ENCODE measurements at regions not wholly inside any gene's neighbourhood (a gene's known extent, or its start where the extent isn't known, plus 50 kb on each side); places are given as distances from the start of the nearest gene placed in this dataset.

GRCh38 chr4:177907736-177908424, 465.6 kb upstream of the AGA start:
- TF ChIP-seq CTCF (IDR thresholded peaks at IDR 0.05; ENCODE audit: low read depth, low read length) = no peak
- H3K36me3 ChIP-seq = no peaks in the 10 kb centered on the region
- peaks cover 46% of the 10 kb centered on the region for H3K27me3 ChIP-seq (ENCODE audit: insufficient read depth, low read depth, severe bottlenecking)
- H3K9me3 ChIP-seq (ENCODE audit: severe bottlenecking) = peaks cover 9% of the 10 kb centered on the region
- no peak overlapping the region for H3K27ac ChIP-seq
- no peak overlapping the region for H3K4me3 ChIP-seq (ENCODE audit: low read depth, low read length)
- DNase-seq = no peak

- Histone ChIP-seq H3K27ac (no peak overlapping the region), H3K27me3 (ENCODE audit: insufficient read depth, low read depth, severe bottlenecking) (peaks cover 23% of the 10 kb centered on the region), H3K9me3 (ENCODE audit: severe bottlenecking) (no peaks in the 10 kb centered on the region), H3K4me3 (ENCODE audit: low read depth, low read length) (no peak overlapping the region), H3K36me3 (no peaks in the 10 kb centered on the region)
- TF ChIP-seq CTCF (IDR thresholded peaks at IDR 0.05; ENCODE audit: low read depth, low read length) = no peak
- DNase-seq = no peak
Measured at GRCh38 chr4:177921715-177922114, 479.5 kb upstream of the AGA start.

- no peak overlapping the region for H3K27ac ChIP-seq
- no peaks in the 10 kb centered on the region for H3K36me3 ChIP-seq
- peaks cover 39% of the 10 kb centered on the region for H3K27me3 ChIP-seq (ENCODE audit: insufficient read depth, low read depth, severe bottlenecking)
- H3K4me3 ChIP-seq (ENCODE audit: low read depth, low read length) = no peak overlapping the region
- TF ChIP-seq CTCF (IDR thresholded peaks at IDR 0.05; ENCODE audit: low read depth, low read length) = no peak
- no peaks in the 10 kb centered on the region for H3K9me3 ChIP-seq (ENCODE audit: severe bottlenecking)
- no peak for DNase-seq
Measured at GRCh38 chr4:177923888-177924287, 481.7 kb upstream of the AGA start.

GRCh38 chr4:177937041-177937440, 494.8 kb upstream of the AGA start:
- Histone ChIP-seq H3K9me3 (ENCODE audit: severe bottlenecking) (no peaks in the 10 kb centered on the region), H3K27ac (no peak overlapping the region), H3K27me3 (ENCODE audit: insufficient read depth, low read depth, severe bottlenecking) (peaks cover 50% of the 10 kb centered on the region), H3K4me3 (ENCODE audit: low read depth, low read length) (no peak overlapping the region), H3K36me3 (no peaks in the 10 kb centered on the region)
- DNase-seq = no peak
- TF ChIP-seq CTCF (IDR thresholded peaks at IDR 0.05; ENCODE audit: low read depth, low read length) = no peak

GRCh38 chr4:177938226-177938625, 496.0 kb upstream of the AGA start:
- H3K4me3 ChIP-seq (ENCODE audit: low read depth, low read length) = no peak overlapping the region
- H3K9me3 ChIP-seq (ENCODE audit: severe bottlenecking) = no peaks in the 10 kb centered on the region
- DNase-seq = no peak
- H3K27me3 ChIP-seq (ENCODE audit: insufficient read depth, low read depth, severe bottlenecking) = peaks cover 55% of the 10 kb centered on the region
- H3K27ac ChIP-seq = no peak overlapping the region
- H3K36me3 ChIP-seq = no peaks in the 10 kb centered on the region
- no peak for TF ChIP-seq CTCF (IDR thresholded peaks at IDR 0.05; ENCODE audit: low read depth, low read length)

GRCh38 chr4:177945268-177945667, 503.0 kb upstream of the AGA start:
- H3K4me3 ChIP-seq (ENCODE audit: low read depth, low read length) = no peak overlapping the region
- no peak overlapping the region for H3K27ac ChIP-seq
- no peak for DNase-seq
- no peaks in the 10 kb centered on the region for H3K36me3 ChIP-seq
- H3K9me3 ChIP-seq (ENCODE audit: severe bottlenecking) = no peaks in the 10 kb centered on the region
- H3K27me3 ChIP-seq (ENCODE audit: insufficient read depth, low read depth, severe bottlenecking) = peaks cover 57% of the 10 kb centered on the region
- no peak for TF ChIP-seq CTCF (IDR thresholded peaks at IDR 0.05; ENCODE audit: low read depth, low read length)
